RWPE2 (cell line): ENCODE measurements at regions not wholly inside any gene's neighbourhood (a gene's known extent, or its start where the extent isn't known, plus 50 kb on each side); places are given as distances from the start of the nearest gene placed in this dataset.
"Not testable (repeated sequence)": the region's sequence is repeated elsewhere in the genome, so short reads cannot be mapped to it uniquely, and the experiment has no call there.

Source experiments
- ATAC-seq: fragments of 200-7000 bp; cut with Tn5 transposase; 3 replicates; pipeline ENCODE4 v1.9.1; 2021; ENCODE audit warnings: low read depth
- DNase-seq: peaks from one replicate; pipeline ENCODE4 v3.0.0-alpha.2; 2020; ENCODE audit warnings: low spot score
- H3K27ac ChIP-seq: fragments of 450-650 bp; 2 replicates; pipeline ENCODE4 v1.5.1; 2017; ENCODE audit warnings: mild to moderate bottlenecking; ENCODE audit not compliant: poor library complexity, severe bottlenecking
- H3K27me3 ChIP-seq: fragments of 250-450 bp; sonication (Bioruptor Pico); 2 replicates; pipeline ENCODE4 v1.5.1; 2021; ENCODE audit warnings: mild to moderate bottlenecking, moderate library complexity; ENCODE audit not compliant: insufficient read depth, poor library complexity, severe bottlenecking
- H3K36me3 ChIP-seq: fragments of 250-450 bp; sonication (Bioruptor Pico); 2 replicates; pipeline ENCODE4 v1.5.1; 2020; ENCODE audit warnings: low read depth, mild to moderate bottlenecking, moderate library complexity
- H3K4me1 ChIP-seq: fragments of 250-450 bp; sonication (Bioruptor Pico); 2 replicates; pipeline ENCODE4 v1.5.1; 2021; ENCODE audit warnings: mild to moderate bottlenecking, moderate library complexity; ENCODE audit not compliant: insufficient read depth, poor library complexity, severe bottlenecking
- H3K4me3 ChIP-seq: fragments of 250-450 bp; sonication (Bioruptor Pico); 2 replicates; pipeline ENCODE4 v1.5.1; 2021; ENCODE audit warnings: mild to moderate bottlenecking, moderate library complexity; ENCODE audit not compliant: severe bottlenecking
- H3K9me3 ChIP-seq: fragments of 250-450 bp; sonication (Bioruptor Pico); 2 replicates; pipeline ENCODE4 v1.5.1; 2021; ENCODE audit warnings: mild to moderate bottlenecking, moderate library complexity; ENCODE audit not compliant: severe bottlenecking
- TF ChIP-seq, protein P1 (sequence below): fragments of 450-650 bp; IDR thresholded peaks from one replicate; pipeline ENCODE4 v1.5.1; 2017; ENCODE audit warnings: mild to moderate bottlenecking, moderate library complexity; ENCODE audit not compliant: poor library complexity, severe bottlenecking

DNA sequence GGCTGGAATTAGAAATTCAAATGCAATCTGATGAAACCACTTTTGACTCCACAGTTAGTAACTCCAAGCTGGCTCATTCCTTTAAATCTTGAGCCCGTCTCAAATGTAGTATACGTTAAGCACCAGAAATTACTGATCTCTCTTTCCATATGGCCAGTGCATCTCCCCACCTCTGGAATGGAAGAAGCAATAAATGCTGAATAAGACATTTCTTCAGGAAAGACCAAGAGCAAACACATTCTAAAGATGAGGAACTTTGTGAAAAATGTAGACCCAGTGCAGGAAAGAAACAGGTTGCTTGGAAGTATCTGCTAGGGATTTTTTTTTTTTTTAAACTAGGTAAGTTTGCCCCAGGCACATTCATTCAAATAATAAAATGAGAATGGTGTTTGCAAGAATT, 143.1 kb upstream of the FBXO11 start:
- H3K27me3 ChIP-seq: no peaks in the 10 kb centered on the region
- DNase-seq (no peak), ATAC-seq (no peak)
- no peak overlapping the region for H3K27ac ChIP-seq
- TF ChIP-seq, protein P1, sequence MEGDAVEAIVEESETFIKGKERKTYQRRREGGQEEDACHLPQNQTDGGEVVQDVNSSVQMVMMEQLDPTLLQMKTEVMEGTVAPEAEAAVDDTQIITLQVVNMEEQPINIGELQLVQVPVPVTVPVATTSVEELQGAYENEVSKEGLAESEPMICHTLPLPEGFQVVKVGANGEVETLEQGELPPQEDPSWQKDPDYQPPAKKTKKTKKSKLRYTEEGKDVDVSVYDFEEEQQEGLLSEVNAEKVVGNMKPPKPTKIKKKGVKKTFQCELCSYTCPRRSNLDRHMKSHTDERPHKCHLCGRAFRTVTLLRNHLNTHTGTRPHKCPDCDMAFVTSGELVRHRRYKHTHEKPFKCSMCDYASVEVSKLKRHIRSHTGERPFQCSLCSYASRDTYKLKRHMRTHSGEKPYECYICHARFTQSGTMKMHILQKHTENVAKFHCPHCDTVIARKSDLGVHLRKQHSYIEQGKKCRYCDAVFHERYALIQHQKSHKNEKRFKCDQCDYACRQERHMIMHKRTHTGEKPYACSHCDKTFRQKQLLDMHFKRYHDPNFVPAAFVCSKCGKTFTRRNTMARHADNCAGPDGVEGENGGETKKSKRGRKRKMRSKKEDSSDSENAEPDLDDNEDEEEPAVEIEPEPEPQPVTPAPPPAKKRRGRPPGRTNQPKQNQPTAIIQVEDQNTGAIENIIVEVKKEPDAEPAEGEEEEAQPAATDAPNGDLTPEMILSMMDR: no peak
- H3K4me1 ChIP-seq: no peaks in the 10 kb centered on the region
- no peak overlapping the region for H3K4me3 ChIP-seq
- no peaks in the 10 kb centered on the region for H3K36me3 ChIP-seq
- no peaks in the 10 kb centered on the region for H3K9me3 ChIP-seq

DNA sequence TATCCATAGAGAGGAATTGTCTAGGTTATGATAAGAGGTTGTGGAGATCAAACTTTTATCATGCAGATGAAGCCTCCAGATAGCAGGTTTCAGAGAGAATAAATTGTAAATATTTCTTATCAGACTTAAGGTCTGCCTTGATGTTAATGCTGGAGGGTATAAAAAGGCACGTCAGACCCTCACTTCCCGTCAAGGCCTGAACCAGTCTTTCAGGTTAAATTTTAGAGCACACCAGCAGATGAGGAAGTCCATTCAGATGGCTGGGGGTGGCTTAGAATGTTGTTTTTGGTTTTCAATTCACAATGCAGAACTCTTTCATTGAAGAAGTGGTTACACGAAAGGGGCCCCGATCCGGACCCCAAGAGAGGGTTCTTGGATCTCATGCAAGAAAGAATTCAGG, 144.4 kb upstream of the FBXO11 start:
- TF ChIP-seq, protein P1: no peak
- Histone ChIP-seq H3K36me3 (no peaks in the 10 kb centered on the region), H3K4me3 (no peak overlapping the region), H3K4me1 (no peaks in the 10 kb centered on the region), H3K27me3 (no peaks in the 10 kb centered on the region), H3K9me3 (no peaks in the 10 kb centered on the region), H3K27ac (no peak overlapping the region)
- DNase-seq (no peak), ATAC-seq (no peak)

DNA sequence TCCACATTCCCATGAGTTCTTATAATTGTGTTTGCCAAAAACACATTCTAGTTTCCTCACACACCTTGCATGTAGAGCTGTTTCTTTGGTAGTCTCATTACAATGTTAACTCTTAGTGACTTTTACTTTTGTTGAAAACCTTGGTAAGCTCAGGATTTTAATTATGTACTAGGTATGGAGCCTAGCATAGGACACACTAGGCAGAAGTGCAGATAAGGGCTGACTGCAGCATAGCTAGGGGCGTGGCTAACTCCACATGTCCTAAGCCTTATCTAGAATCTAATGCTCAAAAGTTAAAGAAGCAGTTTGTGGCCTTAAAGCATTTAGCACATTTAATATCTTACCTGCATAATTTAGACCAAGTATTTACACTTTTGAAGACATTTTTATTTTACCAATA, 153.7 kb upstream of the FBXO11 start:
- Histone ChIP-seq H3K27ac (no peak overlapping the region), H3K4me3 (no peak overlapping the region), H3K9me3 (no peaks in the 10 kb centered on the region), H3K4me1 (no peaks in the 10 kb centered on the region), H3K27me3 (no peaks in the 10 kb centered on the region), H3K36me3 (no peaks in the 10 kb centered on the region)
- no peak for DNase-seq
- no peak for ATAC-seq
- TF ChIP-seq, protein P1: no peak

DNA sequence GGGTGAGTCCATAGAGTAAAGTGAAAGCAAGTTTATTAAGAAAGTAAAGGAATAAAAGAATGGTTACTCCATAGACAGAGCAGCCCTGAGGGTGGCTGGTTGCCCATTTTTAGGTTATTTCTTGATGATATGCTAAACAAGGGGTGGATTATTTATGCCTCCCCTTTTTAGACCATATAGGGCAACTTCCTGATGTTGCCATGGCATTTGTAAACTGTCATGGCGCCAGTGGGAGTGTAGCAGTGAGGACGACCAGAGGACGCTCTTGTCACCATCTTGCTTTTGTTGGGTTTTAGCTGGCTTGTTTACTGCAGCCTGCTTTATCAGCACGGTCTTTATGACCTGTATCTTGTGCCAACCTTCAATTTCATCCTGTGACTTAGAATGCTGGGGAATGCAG, 155.4 kb upstream of the FBXO11 start:
- H3K27me3 ChIP-seq, H3K4me1 ChIP-seq, H3K4me3 ChIP-seq, DNase-seq, H3K36me3 ChIP-seq, H3K9me3 ChIP-seq, ATAC-seq, H3K27ac ChIP-seq: not testable (repeated sequence)

DNA sequence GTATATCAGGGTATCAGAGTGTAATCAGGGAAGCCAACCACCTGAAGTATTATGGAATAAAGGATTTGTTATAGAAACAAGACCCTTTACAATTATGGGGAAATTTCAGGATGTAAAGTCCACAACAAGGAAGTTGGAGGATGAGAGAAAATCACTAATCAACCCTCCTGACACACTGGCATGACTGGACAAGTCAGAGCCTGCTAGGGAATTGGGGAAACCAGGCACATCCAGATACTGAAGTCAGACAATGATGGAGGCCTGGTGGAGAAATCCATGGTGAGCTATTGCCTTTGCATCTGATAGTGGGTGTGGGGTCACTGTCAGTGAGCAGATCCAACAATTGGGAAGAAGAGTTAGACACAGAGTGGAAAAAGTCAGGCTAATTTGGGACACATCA, 158.8 kb upstream of the FBXO11 start:
- Histone ChIP-seq H3K36me3 (no peaks in the 10 kb centered on the region), H3K27me3 (no peaks in the 10 kb centered on the region), H3K4me1 (no peaks in the 10 kb centered on the region), H3K4me3 (no peak overlapping the region), H3K9me3 (no peaks in the 10 kb centered on the region), H3K27ac (no peak overlapping the region)
- ATAC-seq (no peak), DNase-seq (no peak)
- TF ChIP-seq, protein P1: no peak

DNA sequence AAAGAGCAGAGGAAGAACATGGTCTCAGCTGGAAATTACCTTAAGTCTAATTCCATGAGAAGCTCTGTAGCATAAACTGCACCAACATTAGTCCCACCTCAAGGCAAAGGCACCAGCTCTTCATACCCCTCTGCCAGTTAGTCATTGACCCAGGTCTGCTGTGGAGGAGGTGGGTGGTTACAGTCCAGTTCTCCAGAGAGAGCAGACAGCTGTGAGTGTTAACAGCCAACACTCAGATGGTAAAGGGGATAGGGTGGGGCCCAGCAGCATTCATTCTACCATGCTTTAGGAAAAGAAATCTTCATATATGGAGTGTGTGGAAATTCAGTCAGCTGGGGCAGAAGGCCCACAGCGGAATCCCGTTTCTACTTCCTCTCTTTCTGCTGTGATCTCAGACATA, 159.7 kb upstream of the FBXO11 start:
- ATAC-seq (no peak), DNase-seq (no peak)
- Histone ChIP-seq H3K4me1 (no peaks in the 10 kb centered on the region), H3K27me3 (no peaks in the 10 kb centered on the region), H3K27ac (no peak overlapping the region), H3K4me3 (no peak overlapping the region), H3K9me3 (no peaks in the 10 kb centered on the region), H3K36me3 (no peaks in the 10 kb centered on the region)
- TF ChIP-seq, protein P1: no peak
